ENCODE measurements at regions not wholly inside any gene's neighbourhood (a gene's known extent, or its start where the extent isn't known, plus 50 kb on each side); places are given as distances from the start of the nearest gene placed in this dataset.

DNA sequence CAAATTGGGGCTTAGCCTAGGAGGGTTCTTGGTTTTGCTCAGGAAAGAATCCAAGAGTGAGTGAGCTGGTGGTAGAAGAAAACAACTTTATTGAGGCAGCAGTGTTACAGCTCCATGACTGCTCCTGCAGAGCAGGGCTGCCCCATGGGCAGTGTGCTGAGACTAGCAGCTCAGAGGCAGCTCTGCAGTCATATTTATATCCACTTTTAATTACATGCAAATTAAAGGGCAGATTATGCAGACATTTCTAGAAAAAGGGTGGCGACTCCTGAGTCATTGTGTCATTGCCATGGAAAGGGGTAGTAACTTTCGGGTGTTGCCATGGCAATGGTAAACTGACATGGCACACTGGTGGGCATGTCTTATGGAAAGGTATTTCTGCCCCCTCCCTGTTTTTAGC lies 202.2 kb downstream of the CLCN4 start:
- CTCF ChIA-PET = interaction anchor here (0.6 kb wide), 2 partner anchors 13 to 311 kb away, joined by 3 read pairs; no protein-coding TSS in a partner anchor
- TF ChIP-seq HDGF (IDR thresholded peaks at IDR 0.05; ENCODE audit: borderline replicate concordance) (no peak), SP1 (IDR thresholded peaks at IDR 0.05) (no peak), ARNT (IDR thresholded peaks at IDR 0.05) (no peak), NFRKB (IDR thresholded peaks at IDR 0.05) (no peak), CTBP1 (IDR thresholded peaks at IDR 0.05; ENCODE audit: borderline replicate concordance) (no peak), BHLHE40 (IDR thresholded peaks at IDR 0.05; ENCODE audit: borderline replicate concordance) (no peak), LEF1 (IDR thresholded peaks at IDR 0.05; ENCODE audit: borderline replicate concordance) (no peak), ELF4 (IDR thresholded peaks at IDR 0.05) (no peak), SUZ12 (IDR thresholded peaks at IDR 0.05) (no peak), TARDBP (IDR thresholded peaks at IDR 0.05) (no peak), FOXK2 (IDR thresholded peaks at IDR 0.05) (no peak), FOXM1 (IDR thresholded peaks at IDR 0.05; ENCODE audit: borderline replicate concordance) (no peak), ZNF384 (IDR thresholded peaks at IDR 0.05) (no peak)
- DNase-seq (ENCODE audit: extremely low spot score) = no peak
- POLR2A ChIA-PET = no interaction called here

DNA sequence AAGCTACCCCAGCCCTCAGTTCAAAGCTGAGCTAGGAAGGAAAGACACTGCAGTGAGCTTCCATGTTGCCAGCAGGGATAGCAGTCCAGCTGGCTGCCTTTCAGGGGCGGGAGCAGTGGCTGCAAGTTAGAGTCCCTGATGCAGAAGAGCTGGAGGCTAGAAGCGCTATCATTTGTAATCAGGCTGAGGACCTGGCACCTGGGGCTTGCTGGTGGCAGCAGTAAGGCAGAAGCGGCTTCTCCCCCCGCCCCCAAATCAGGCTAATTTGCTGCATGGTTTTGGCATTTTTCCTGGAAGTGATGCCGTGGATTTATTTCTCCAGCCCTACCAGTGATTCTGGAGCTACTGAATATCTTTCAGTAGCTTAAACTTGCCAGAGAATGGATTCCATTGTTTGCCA lies 203.3 kb downstream of the CLCN4 start:
- ChIA-PET CTCF (interaction anchor here (0.6 to 0.7 kb wide), 2 partner anchors 238 to 1762 kb away, joined by 4 to 6 read pairs; no protein-coding TSS in a partner anchor), POLR2A (no interaction called here)
- DNase-seq (ENCODE audit: extremely low spot score) = no peak
- TF ChIP-seq ELF4 (IDR thresholded peaks at IDR 0.05) (no peak), LEF1 (IDR thresholded peaks at IDR 0.05; ENCODE audit: borderline replicate concordance) (no peak)

DNA sequence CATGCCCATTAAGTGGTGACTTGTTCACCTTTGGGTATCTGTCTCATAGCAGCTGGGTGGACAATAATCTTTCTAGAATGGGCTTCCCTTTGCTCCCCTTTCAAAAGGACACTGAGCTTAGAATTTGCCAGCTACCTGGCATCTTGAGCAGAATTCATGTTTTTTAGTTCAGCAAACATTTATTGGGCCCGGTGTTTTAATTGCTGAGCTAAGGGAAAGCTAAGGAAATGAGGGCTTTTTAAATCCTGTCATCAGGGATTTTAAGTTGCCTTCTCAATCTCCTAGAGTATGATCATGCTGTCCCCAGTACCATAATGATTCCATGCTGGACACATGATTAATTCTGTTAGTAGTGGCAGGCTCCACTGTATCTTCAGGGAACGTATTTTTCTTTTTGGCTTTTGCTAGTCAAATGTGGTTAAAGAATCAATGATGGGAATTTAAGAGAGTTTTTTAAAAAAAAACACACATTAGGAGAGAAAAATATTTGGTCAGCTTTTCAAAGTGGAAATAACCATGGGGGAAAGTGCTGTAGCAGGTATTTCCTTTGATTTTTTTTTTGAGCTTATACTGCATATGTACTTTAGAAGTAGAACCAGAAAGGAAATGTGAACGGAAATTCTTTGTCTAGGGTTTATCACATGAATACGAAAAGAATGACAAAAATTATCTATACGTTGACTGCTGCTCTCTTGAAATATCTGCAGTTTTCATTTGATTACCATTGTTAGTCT lies 208.9 kb downstream of the CLCN4 start:
- no peak for DNase-seq (ENCODE audit: extremely low spot score)
- CTCF ChIA-PET = no interaction called here
- POLR2A ChIA-PET = no interaction called here
- no peak for TF ChIP-seq BHLHE40 (IDR thresholded peaks at IDR 0.05; ENCODE audit: borderline replicate concordance)
- no peak for TF ChIP-seq ZNF384 (IDR thresholded peaks at IDR 0.05)
- TF ChIP-seq TARDBP (IDR thresholded peaks at IDR 0.05) = no peak
- no peak for TF ChIP-seq LEF1 (IDR thresholded peaks at IDR 0.05; ENCODE audit: borderline replicate concordance)
- no peak for TF ChIP-seq HDGF (IDR thresholded peaks at IDR 0.05; ENCODE audit: borderline replicate concordance)
- no peak for TF ChIP-seq SUZ12 (IDR thresholded peaks at IDR 0.05)
- TF ChIP-seq SP1 (IDR thresholded peaks at IDR 0.05) = no peak
- no peak for TF ChIP-seq L3MBTL2 (conservative IDR thresholded peaks at IDR 0.05)
- TF ChIP-seq CTBP1 (IDR thresholded peaks at IDR 0.05; ENCODE audit: borderline replicate concordance) = no peak
- no peak for TF ChIP-seq FOXA1 (IDR thresholded peaks at IDR 0.05)
- no peak for TF ChIP-seq ELF4 (IDR thresholded peaks at IDR 0.05)
- no peak for TF ChIP-seq FOXK2 (IDR thresholded peaks at IDR 0.05)

DNA sequence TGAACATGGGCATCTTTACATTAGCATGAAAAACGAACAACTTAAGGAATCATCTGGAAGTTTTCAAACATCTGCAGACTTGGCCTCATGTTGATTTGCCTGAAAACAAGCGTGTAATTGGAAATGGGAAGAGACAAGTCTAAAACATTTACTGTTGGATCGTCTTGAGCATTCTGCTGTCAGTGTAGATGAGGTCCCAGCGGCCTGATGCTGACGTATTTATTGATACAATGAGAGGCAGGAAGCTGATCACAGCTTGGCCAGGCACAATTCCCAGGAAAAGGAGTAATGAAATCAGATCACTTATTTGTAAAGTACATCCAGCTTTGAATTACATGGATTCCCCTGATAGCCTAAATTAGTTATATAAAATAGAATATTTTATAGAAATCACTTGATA lies 210.6 kb downstream of the CLCN4 start:
- TF ChIP-seq ZNF384 (IDR thresholded peaks at IDR 0.05) (no peak), FOXK2 (IDR thresholded peaks at IDR 0.05) (no peak), CTBP1 (IDR thresholded peaks at IDR 0.05; ENCODE audit: borderline replicate concordance) (no peak), SP1 (IDR thresholded peaks at IDR 0.05) (no peak), L3MBTL2 (conservative IDR thresholded peaks at IDR 0.05) (no peak), PKNOX1 (IDR thresholded peaks at IDR 0.05) (no peak)
- POLR2A ChIA-PET = no interaction called here
- no peak for DNase-seq (ENCODE audit: extremely low spot score)
- CTCF ChIA-PET = no interaction called here

GRCh38 chrX:10370976-10371375 lies 214.2 kb downstream of the CLCN4 start:
- no peak for DNase-seq (ENCODE audit: extremely low spot score)
- ChIA-PET CTCF (no interaction called here), POLR2A (no interaction called here)
- TF ChIP-seq ZNF384 (IDR thresholded peaks at IDR 0.05) (no peak), FOXA1 (IDR thresholded peaks at IDR 0.05) (no peak), NFRKB (IDR thresholded peaks at IDR 0.05) (no peak), L3MBTL2 (conservative IDR thresholded peaks at IDR 0.05) (no peak), ELF4 (IDR thresholded peaks at IDR 0.05) (no peak), FOXM1 (IDR thresholded peaks at IDR 0.05; ENCODE audit: borderline replicate concordance) (no peak), SUZ12 (IDR thresholded peaks at IDR 0.05) (no peak), PKNOX1 (IDR thresholded peaks at IDR 0.05) (no peak)

- ChIA-PET CTCF (no interaction called here), POLR2A (no interaction called here)
- no peak for DNase-seq (ENCODE audit: extremely low spot score)
- TF ChIP-seq L3MBTL2 (conservative IDR thresholded peaks at IDR 0.05) (no peak), HDGF (IDR thresholded peaks at IDR 0.05; ENCODE audit: borderline replicate concordance) (no peak), ZNF384 (IDR thresholded peaks at IDR 0.05) (no peak), NFRKB (IDR thresholded peaks at IDR 0.05) (no peak), FOXK2 (IDR thresholded peaks at IDR 0.05) (no peak), PKNOX1 (IDR thresholded peaks at IDR 0.05) (no peak), CTBP1 (IDR thresholded peaks at IDR 0.05; ENCODE audit: borderline replicate concordance) (no peak), TARDBP (IDR thresholded peaks at IDR 0.05) (no peak), ARNT (IDR thresholded peaks at IDR 0.05) (no peak), LEF1 (IDR thresholded peaks at IDR 0.05; ENCODE audit: borderline replicate concordance) (no peak), FOXA1 (IDR thresholded peaks at IDR 0.05) (no peak)
These were observed 220.7 kb downstream of the CLCN4 start for GRCh38 chrX:10377427-10377826.

DNA sequence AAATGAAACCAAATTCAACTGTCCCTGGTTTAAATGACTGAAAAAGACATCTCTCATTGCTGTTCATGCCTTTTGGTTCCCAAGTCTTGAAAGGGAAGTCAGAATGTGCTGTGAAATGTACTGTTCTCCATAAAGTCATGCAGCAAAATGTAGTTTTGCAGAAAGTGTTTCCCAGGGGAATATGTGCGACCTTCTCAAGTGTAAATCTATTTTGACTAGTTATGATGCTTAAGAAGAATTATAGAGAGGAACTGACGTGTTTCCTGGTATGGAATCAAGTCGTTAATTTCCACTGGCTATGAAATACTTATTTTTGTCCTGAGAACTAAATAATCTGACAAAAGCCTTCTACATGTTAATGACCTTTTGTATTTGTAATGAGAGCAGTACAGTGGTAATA lies 223.1 kb downstream of the CLCN4 start:
- CTCF ChIA-PET = no interaction called here
- POLR2A ChIA-PET = no interaction called here

More for the DNA sequence above, 223.1 kb downstream of the CLCN4 start:
- DNase-seq (ENCODE audit: extremely low spot score) = no peak
- TF ChIP-seq NFRKB (IDR thresholded peaks at IDR 0.05) (no peak), LEF1 (IDR thresholded peaks at IDR 0.05; ENCODE audit: borderline replicate concordance) (no peak), PKNOX1 (IDR thresholded peaks at IDR 0.05) (no peak), ELF4 (IDR thresholded peaks at IDR 0.05) (no peak), FOXK2 (IDR thresholded peaks at IDR 0.05) (no peak), ARNT (IDR thresholded peaks at IDR 0.05) (no peak), CTBP1 (IDR thresholded peaks at IDR 0.05; ENCODE audit: borderline replicate concordance) (no peak), FOXA1 (IDR thresholded peaks at IDR 0.05) (no peak)

Measured in HEK293T (cell line).